Transverse colon (tissue), 4 donors: ENCODE measurements at regions not wholly inside any gene's neighbourhood (a gene's known extent, or its start where the extent isn't known, plus 50 kb on each side); places are given as distances from the start of the nearest gene placed in this dataset.

Source experiments
- DNase-seq: peaks from one replicate; pipeline ENCODE4 v3.0.0-alpha.2; 2019
- H3K27ac ChIP-seq, 4 donors: fragments of 200-600 bp; sonication (generic); 2 replicates each; pipeline ENCODE4 v1.5.1; 2016 to 2018; ENCODE audit warnings: inconsistent platforms in 4 of 4
- H3K27me3 ChIP-seq: fragments of 200-600 bp; sonication (generic); 2 replicates; pipeline ENCODE4 v1.5.1; 2017; ENCODE audit warnings: inconsistent platforms
- H3K36me3 ChIP-seq, 4 donors: fragments of 200-600 bp; sonication (generic); 2 replicates each; pipeline ENCODE4 v1.5.1; 2017 to 2019; ENCODE audit warnings: inconsistent platforms in 4 of 4
- H3K4me1 ChIP-seq, 4 donors: fragments of 200-600 bp; sonication (generic); 2 replicates each; pipeline ENCODE4 v1.5.1; 2017 to 2020; ENCODE audit warnings: inconsistent platforms in 4 of 4
- H3K4me3 ChIP-seq, 4 donors: fragments of 200-600 bp; sonication (generic); 1 replicate in 1 of 4; 2 replicates in 3 of 4; pipeline versions ENCODE4 v1.5.1 to v1.6.1; 2017 to 2019; ENCODE audit warnings: inconsistent platforms in 4 of 4
- H3K9me3 ChIP-seq, 2 donors: fragments of 200-600 bp; sonication (generic); 2 replicates each; pipeline ENCODE4 v1.5.1; 2017 to 2019; ENCODE audit warnings: inconsistent platforms in 2 of 2
- CTCF ChIP-seq, 5 experiments: fragments of 200-600 bp in 3 of 5; fragments of 450-650 bp in 2 of 5; sonication (generic) in 3 of 5; IDR thresholded peaks; 1 replicate in 2 of 5; 2 replicates in 3 of 5; pipeline ENCODE4 v1.5.1; 2016 to 2017; ENCODE audit warnings: antibody characterized with exemption in 5 of 5, inconsistent platforms in 3 of 5, mild to moderate bottlenecking in 2 of 5, moderate library complexity in 1 of 5
- EP300 ChIP-seq: sonication (generic); formaldehyde crosslinking; IDR thresholded peaks from one replicate; pipeline ENCODE4 v1.6.1; 2017; ENCODE audit warnings: antibody characterized with exemption, low read depth
- POLR2A ChIP-seq: fragments of 450-650 bp; IDR thresholded peaks from one replicate; pipeline ENCODE4 v1.6.1; 2016; ENCODE audit warnings: antibody characterized with exemption, mild to moderate bottlenecking, moderate library complexity
- POLR2AphosphoS5 ChIP-seq, 3 donors: sonication (generic); formaldehyde crosslinking; IDR thresholded peaks; one replicate each; pipeline ENCODE4 v1.6.1; 2016; ENCODE audit warnings: antibody characterized with exemption in 3 of 3
- WGBS, 2 donors: methylation state at CpG; one replicate each; pipeline ENCODE4 v1.1.5; 2018; ENCODE audit warnings: low coverage in 1 of 2; 5-methylcytosine and 5-hydroxymethylcytosine counted together
- in situ Hi-C, 4 donors: fragments of 200-750 bp; cut with MboI; loops; one replicate each; pipeline versions ENCODE4 v1.15.0 to v1.15.1; 2017; ENCODE audit warnings: low sequenced_read_pairs in 3 of 4, low pct_ligation_motif_present in 1 of 4, low pct_unique_long_range_greater_than_20kb in 1 of 4
- intact Hi-C: fragments of 100-400 bp; cut with DNase I; formaldehyde crosslinking; loops from one replicate; pipeline ENCODE4 v1.15.1; 2023; ENCODE audit warnings: low total_unique reads
- small RNA-seq, 4 donors: library from RNA; depleted of rRNA; stranded (forward); fragments of <200 nt; gene quantifications; one replicate each; pipeline ENCODE3, GENCODE V24; 2016

GRCh38 chr3:30555968-30556367 is 50.4 kb upstream of the TGFBR2 start:
- no peaks in the 10 kb centered on the region for H3K9me3 ChIP-seq
- TF ChIP-seq POLR2AphosphoS5 (IDR thresholded peaks at IDR 0.05) (no peak), POLR2A (no peak), CTCF (IDR thresholded peaks at IDR 0.05) (no peak), EP300 (no peak)
- H3K27me3 ChIP-seq, result no peaks in the 10 kb centered on the region
- no peak for DNase-seq
- in situ Hi-C loops (no loop called here), intact Hi-C loops (no loop called here)
- WGBS, 2 donors, result 78 to 90% methylated on average over 2 of the region's 2 CpGs
- no peak overlapping the region for H3K27ac ChIP-seq
- H3K4me1 ChIP-seq, result peaks cover 0 to 4% (median 0%) of the 10 kb centered on the region in 4 donors
- H3K36me3 ChIP-seq, result no peaks in the 10 kb centered on the region
- no peak overlapping the region for H3K4me3 ChIP-seq

Small RNA genes lying in the stretch of these regions (small RNA-seq; reads per million reads assigned to genes)
- gene RF01848, result 0 reads per million in 4 donors
